HG03432 (cell line): ENCODE measurements at regions not wholly inside any gene's neighbourhood (a gene's known extent, or its start where the extent isn't known, plus 50 kb on each side); places are given as distances from the start of the nearest gene placed in this dataset.
A peak's percentile ranks its signal among the peaks of the same experiment; 100 is the strongest.

Source experiments
- ATAC-seq: cut with Tn5 transposase; IDR thresholded peaks from one replicate; pipeline ENCODE4 v1.9.1; 2021; ENCODE audit warnings: mild to moderate bottlenecking, moderate library complexity; ENCODE audit not compliant: unreplicated experiment

GRCh38 chr21:22535630-22536029 lies 1537.4 kb downstream of the NCAM2 start:
- no peak for ATAC-seq

GRCh38 chr21:22536509-22536908 lies 1538.3 kb downstream of the NCAM2 start:
- ATAC-seq, result peak; percentile 62

GRCh38 chr21:22544747-22545146 lies 1546.5 kb downstream of the NCAM2 start:
- no peak for ATAC-seq

GRCh38 chr21:22552390-22552789 lies 1554.2 kb downstream of the NCAM2 start:
- ATAC-seq, result no peak

- no peak for ATAC-seq
These were observed 1556.6 kb downstream of the NCAM2 start for GRCh38 chr21:22554690-22555316.

- ATAC-seq, result no peak
These were observed 1558.6 kb downstream of the NCAM2 start for GRCh38 chr21:22556829-22557228.

- ATAC-seq, result no peak
These were observed 1563.7 kb downstream of the NCAM2 start for GRCh38 chr21:22561946-22562345.

- no peak for ATAC-seq
These were observed 1575.6 kb downstream of the NCAM2 start for GRCh38 chr21:22573834-22574233.

- ATAC-seq, result peak; percentile 74
These were observed 1577.0 kb downstream of the NCAM2 start for GRCh38 chr21:22575165-22575584.

- ATAC-seq, result no peak
These were observed 1581.5 kb downstream of the NCAM2 start for GRCh38 chr21:22579741-22580140.

GRCh38 chr21:22582026-22582425 lies 1583.8 kb downstream of the NCAM2 start:
- no peak for ATAC-seq

GRCh38 chr21:22584308-22584707 lies 1586.1 kb downstream of the NCAM2 start:
- ATAC-seq, result no peak

- ATAC-seq, result no peak
These were observed 1587.3 kb downstream of the NCAM2 start for GRCh38 chr21:22585558-22585957.

- no peak for ATAC-seq
These were observed 1599.5 kb downstream of the NCAM2 start for GRCh38 chr21:22597660-22598255.

- ATAC-seq, result no peak
These were observed 1611.6 kb downstream of the NCAM2 start for GRCh38 chr21:22609802-22610201.

GRCh38 chr21:22627911-22628310 lies 1629.7 kb downstream of the NCAM2 start:
- ATAC-seq, result no peak

- ATAC-seq, result no peak
These were observed 1632.8 kb downstream of the NCAM2 start for GRCh38 chr21:22630953-22631465.

GRCh38 chr21:22632176-22632575 lies 1634.0 kb downstream of the NCAM2 start:
- no peak for ATAC-seq

GRCh38 chr21:22649246-22649645 lies 1651.0 kb downstream of the NCAM2 start:
- no peak for ATAC-seq

- no peak for ATAC-seq
These were observed 1652.0 kb downstream of the NCAM2 start for GRCh38 chr21:22650226-22650625.

- ATAC-seq, result no peak
These were observed 1659.6 kb downstream of the NCAM2 start for GRCh38 chr21:22657781-22658180.

GRCh38 chr21:22670148-22670547 lies 1671.9 kb downstream of the NCAM2 start:
- no peak for ATAC-seq

- ATAC-seq, result no peak
These were observed 1681.0 kb downstream of the NCAM2 start for GRCh38 chr21:22679207-22679606.
